ENCODE measurements at regions not wholly inside any gene's neighbourhood (a gene's known extent, or its start where the extent isn't known, plus 50 kb on each side); places are given as distances from the start of the nearest gene placed in this dataset.

DNA sequence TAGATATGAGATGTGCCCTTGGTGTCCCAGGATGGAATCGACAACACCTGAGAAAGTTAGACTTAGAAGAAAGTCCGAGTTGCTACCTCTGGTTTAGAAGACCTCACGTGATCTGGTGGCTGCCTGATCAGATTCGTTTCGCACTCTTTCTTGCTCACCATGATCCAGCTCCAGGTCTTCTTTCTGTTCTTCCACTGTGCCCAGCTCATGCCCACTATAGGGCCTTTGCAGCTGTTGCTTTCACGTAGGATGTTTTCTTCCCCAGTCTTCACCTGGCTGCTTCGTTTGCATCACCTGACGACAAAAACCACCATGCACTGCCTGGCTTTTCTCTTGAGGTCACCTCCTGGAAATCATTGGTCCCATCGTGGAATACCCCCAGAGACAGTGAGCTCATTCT lies 311.1 kb downstream of the PRDM2 start:
- TF ChIP-seq, protein P1, sequence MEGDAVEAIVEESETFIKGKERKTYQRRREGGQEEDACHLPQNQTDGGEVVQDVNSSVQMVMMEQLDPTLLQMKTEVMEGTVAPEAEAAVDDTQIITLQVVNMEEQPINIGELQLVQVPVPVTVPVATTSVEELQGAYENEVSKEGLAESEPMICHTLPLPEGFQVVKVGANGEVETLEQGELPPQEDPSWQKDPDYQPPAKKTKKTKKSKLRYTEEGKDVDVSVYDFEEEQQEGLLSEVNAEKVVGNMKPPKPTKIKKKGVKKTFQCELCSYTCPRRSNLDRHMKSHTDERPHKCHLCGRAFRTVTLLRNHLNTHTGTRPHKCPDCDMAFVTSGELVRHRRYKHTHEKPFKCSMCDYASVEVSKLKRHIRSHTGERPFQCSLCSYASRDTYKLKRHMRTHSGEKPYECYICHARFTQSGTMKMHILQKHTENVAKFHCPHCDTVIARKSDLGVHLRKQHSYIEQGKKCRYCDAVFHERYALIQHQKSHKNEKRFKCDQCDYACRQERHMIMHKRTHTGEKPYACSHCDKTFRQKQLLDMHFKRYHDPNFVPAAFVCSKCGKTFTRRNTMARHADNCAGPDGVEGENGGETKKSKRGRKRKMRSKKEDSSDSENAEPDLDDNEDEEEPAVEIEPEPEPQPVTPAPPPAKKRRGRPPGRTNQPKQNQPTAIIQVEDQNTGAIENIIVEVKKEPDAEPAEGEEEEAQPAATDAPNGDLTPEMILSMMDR (conservative IDR thresholded peaks at IDR 0.05): no peak
- no peak overlapping the region for H3K27ac ChIP-seq

DNA sequence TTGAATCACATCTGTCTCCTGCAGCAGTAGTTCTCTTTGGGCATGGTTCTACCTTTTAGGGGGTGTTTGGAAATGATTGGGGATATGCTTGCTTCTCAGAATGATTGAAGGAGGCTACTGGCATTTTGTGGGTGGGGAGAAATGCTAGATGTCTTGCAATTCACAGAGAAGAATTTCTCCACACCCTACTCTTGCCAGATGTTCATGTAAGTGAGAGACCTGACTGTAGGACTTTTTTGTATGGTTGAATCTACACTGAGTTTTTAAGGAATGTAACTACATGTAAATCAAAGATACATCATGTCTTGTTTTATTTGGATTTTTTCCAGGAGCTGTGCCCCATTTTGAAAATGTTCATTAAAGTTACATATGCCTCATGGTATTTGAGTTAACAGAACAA lies 311.9 kb downstream of the PRDM2 start:
- no peak overlapping the region for H3K27ac ChIP-seq
- TF ChIP-seq, protein P1 (conservative IDR thresholded peaks at IDR 0.05): no peak

DNA sequence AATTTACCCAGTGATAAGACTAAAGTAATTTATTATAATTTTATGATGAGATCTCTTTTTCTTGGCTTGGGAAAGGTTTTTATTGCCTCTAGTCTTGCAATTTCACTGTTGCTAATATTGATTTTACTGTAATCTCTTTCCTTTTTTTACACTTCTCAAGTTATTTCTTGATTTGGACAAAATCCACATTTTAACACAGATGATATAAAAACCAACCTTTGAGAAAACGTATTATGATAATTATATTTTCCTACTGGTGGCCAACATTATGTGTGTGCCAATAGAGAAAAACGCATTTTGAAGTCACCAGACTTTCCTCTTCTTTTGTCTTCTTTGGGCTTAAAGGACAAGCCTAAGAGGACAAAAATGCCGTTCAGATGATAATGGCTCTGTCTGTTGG lies 314.9 kb downstream of the PRDM2 start:
- TF ChIP-seq, protein P1 (conservative IDR thresholded peaks at IDR 0.05): no peak
- H3K27ac ChIP-seq: no peak overlapping the region

DNA sequence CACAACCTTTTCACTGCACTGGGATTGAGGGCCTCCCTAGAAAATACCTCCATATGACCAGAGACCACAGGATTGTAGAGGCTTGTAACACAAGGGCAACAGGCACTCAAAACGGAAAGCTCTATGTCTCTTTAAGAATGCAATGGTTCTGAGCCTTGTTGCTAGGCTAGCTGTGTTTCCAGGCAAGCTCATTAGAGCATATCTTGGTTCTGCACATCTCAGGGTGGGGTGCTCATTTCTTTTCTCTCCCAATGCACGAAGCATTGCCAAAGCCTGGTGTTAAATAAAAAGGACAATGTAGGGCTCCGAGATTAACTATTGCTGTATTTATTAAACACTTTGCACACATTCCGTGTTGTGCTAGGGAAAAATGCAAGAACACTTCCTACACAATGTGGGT lies 315.9 kb downstream of the PRDM2 start:
- TF ChIP-seq, protein P1 (conservative IDR thresholded peaks at IDR 0.05): no peak
- H3K27ac ChIP-seq: no peak overlapping the region

DNA sequence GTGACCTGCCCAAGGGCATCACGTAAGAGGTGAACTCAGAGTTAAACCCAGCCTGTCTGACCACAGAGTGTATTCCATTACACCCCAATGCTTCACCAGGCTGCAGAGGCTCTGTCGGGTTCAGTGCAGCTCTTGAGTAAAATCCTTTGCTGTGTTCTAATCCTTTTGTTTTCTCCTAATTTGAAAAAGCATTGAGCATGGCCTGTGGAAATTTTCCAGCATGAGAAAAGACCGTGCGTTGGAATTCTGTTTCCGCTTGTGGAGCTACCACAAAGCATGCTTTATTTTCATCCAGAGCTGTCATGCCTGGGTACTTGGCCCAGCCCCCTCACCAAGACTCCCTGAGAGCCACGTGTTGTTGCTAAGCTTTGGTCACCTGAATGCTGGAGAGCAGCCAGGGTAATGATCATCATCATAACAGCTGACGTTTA lies 317.6 kb downstream of the PRDM2 start:
- TF ChIP-seq, protein P1 (conservative IDR thresholded peaks at IDR 0.05): no peak
- no peak overlapping the region for H3K27ac ChIP-seq

DNA sequence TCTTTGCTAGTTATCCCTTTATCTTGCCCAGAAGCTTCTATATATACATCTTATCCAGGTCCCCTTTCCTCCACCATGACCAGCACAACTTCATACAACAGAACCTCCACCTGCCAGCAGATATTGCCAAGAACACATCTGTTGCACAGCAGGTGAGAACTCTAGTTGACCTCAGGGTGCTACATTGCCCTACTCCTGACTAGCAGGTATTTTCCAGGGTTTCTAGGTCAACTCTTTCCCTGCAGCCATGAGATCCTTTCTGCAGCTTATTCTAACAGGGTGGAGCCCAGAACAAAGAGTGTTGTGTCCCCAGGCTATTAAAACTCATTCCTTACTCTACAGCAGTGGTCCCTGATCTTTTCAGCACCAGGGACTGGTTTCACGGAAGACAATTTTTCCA lies 319.5 kb downstream of the PRDM2 start:
- H3K27ac ChIP-seq: no peak overlapping the region
- TF ChIP-seq, protein P1 (conservative IDR thresholded peaks at IDR 0.05): no peak

DNA sequence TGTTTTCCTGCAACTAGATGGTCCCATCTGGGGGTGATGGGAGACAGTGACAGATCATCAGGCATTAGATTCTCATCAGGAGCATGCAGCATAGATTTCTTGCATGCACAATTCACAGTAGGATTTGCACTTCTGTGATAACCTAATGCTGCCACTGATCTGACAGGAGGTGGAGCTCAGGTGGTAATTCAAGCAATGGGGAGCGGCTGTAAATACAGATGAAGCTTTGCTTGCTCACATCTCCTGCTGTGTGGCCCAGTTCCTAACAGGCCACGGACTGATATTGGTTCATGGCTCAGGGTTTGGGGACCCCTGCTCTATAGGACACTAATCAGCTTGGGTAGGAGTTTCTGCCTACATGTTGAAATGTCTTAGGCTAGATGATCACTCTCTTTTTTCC lies 320.0 kb downstream of the PRDM2 start:
- H3K27ac ChIP-seq: no peak overlapping the region
- TF ChIP-seq, protein P1 (conservative IDR thresholded peaks at IDR 0.05): no peak

DNA sequence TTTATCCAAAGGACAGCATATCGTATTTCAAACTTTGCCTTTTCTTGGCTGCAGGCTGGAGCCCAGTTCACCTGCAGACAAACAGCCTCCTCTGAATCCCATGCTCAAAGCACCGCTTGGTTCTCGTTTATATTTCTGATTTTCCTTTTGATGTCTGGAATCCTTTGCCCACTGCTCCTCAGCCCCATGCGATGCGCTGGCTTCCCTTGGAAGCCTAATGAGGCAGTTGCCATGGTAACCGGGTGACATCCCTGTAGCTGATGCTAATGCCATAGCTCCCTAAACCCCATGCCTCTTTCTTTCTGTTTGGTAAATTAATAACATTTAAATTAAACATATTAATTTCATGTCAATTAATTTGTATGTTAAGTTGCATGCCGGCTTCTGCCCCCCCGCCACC lies 327.1 kb downstream of the PRDM2 start:
- TF ChIP-seq, protein P1 (conservative IDR thresholded peaks at IDR 0.05): no peak
- no peak overlapping the region for H3K27ac ChIP-seq
